Activated T-cell treated with anti-CD3 and anti-CD28 coated beads, Interleukin-2, amount 50 U/mL, for 4 hours (primary cell): ENCODE measurements at regions not wholly inside any gene's neighbourhood (a gene's known extent, or its start where the extent isn't known, plus 50 kb on each side); places are given as distances from the start of the nearest gene placed in this dataset.
A peak's percentile ranks its signal among the peaks of the same experiment; 100 is the strongest.
"Not testable (repeated sequence)": the region's sequence is repeated elsewhere in the genome, so short reads cannot be mapped to it uniquely, and the experiment has no call there.

Experiments
- ATAC-seq, 2 donors: fragments of 200-7000 bp; cut with Tn5 transposase; one replicate each; pipeline ENCODE4 v1.10.0; 2021
- DNase-seq: peaks from one replicate; pipeline ENCODE4 v3.0.0-alpha.2; 2020
- H3K27me3 Mint-ChIP-seq: one replicate; pipeline ENCODE4 v1.8.0; 2021; ENCODE audit warnings: low read depth, mixed read lengths
- H3K36me3 Mint-ChIP-seq: one replicate; pipeline ENCODE4 v1.8.0; 2022; ENCODE audit warnings: mixed read lengths; ENCODE audit not compliant: insufficient read depth
- H3K4me1 Mint-ChIP-seq: one replicate; pipeline ENCODE4 v1.8.0; 2021; ENCODE audit warnings: low read depth, mixed read lengths
- H3K4me3 Mint-ChIP-seq: one replicate; pipeline ENCODE4 v1.8.0; 2021; ENCODE audit warnings: mild to moderate bottlenecking, moderate library complexity, mixed read lengths
- H3K9me3 Mint-ChIP-seq: one replicate; pipeline ENCODE4 v1.8.0; 2021; ENCODE audit warnings: mixed read lengths

DNA sequence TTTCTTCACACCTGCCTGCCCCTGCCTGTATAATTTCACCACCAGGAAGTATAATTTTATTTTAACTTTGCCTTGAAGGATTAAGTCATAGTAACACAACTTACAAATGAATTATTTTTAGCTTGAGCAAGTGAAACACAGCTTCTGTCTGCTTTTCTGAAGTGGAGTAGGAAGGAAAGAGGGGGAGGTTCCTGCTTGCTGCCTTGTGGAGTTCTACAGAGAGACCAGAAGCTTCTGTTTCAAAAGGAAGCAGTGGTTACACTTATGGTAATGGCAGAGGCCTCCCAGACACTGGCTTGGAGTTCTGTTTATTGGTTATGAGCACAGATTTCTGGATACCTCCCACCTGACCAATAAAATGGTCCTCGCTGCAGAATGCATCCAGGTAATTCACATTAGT is 159.6 kb downstream of the TMEM200A start:
- peaks cover 37% of the 10 kb centered on the region for H3K4me1 Mint-ChIP-seq
- ATAC-seq: peak in 1 of 2 donors; percentile 30

DNA sequence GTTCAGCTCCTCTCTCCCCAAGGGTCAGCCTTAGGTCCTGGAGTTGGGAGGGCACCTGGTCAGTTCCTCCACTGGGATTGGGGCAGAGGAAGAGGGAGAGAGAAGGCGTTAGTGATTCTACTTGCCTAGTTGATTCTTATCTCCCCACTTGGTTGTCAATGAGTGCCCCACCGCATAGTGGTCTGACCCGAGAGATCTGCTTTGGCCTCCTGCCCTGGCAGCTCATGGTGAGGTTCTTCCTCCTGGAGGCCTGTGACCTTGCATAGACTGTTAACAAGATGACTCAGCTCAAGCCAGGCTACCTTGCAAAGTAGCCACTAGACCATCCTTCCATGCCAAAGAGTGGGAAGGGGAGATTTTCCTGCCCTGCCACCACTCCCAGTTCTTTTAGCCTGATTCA is 160.6 kb downstream of the TMEM200A start:
- no peak for DNase-seq
- Mint-ChIP-seq H3K9me3 (peaks cover 7% of the 10 kb centered on the region), H3K4me3 (no peak overlapping the region), H3K27me3 (no peaks in the 10 kb centered on the region), H3K4me1 (peaks cover 37% of the 10 kb centered on the region), H3K36me3 (peaks cover 2% of the 10 kb centered on the region)
- no peak for ATAC-seq

More for the DNA sequence above, 159.6 kb downstream of the TMEM200A start:
- Mint-ChIP-seq H3K27me3 (no peaks in the 10 kb centered on the region), H3K36me3 (peaks cover 2% of the 10 kb centered on the region), H3K9me3 (peaks cover 10% of the 10 kb centered on the region), H3K4me3 (no peak overlapping the region)
- no peak for DNase-seq

DNA sequence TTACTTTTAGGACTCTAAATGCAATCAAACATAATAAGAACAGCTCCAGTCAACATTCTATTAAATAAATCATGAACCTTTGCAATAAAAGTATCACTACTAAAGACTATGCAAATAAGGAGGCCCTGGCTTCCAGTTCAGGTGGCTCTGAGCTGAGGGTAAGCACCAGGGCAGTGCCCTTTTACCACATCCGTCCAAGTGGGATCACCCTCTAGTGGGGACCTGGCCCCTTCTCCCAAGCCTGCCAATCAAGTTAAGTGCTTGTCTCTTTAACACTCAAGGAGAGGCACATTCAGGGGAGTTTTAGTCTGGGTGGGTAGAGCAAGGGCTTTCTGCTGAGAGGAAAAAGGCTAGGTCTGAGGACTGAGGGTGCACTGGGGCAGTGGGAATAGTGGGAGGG is 161.4 kb downstream of the TMEM200A start:
- peaks cover 7% of the 10 kb centered on the region for H3K9me3 Mint-ChIP-seq
- peaks cover 37% of the 10 kb centered on the region for H3K4me1 Mint-ChIP-seq
- ATAC-seq: no peak
- H3K36me3 Mint-ChIP-seq: peaks cover 2% of the 10 kb centered on the region
- DNase-seq: no peak
- H3K4me3 Mint-ChIP-seq: no peak overlapping the region
- H3K27me3 Mint-ChIP-seq: no peaks in the 10 kb centered on the region

DNA sequence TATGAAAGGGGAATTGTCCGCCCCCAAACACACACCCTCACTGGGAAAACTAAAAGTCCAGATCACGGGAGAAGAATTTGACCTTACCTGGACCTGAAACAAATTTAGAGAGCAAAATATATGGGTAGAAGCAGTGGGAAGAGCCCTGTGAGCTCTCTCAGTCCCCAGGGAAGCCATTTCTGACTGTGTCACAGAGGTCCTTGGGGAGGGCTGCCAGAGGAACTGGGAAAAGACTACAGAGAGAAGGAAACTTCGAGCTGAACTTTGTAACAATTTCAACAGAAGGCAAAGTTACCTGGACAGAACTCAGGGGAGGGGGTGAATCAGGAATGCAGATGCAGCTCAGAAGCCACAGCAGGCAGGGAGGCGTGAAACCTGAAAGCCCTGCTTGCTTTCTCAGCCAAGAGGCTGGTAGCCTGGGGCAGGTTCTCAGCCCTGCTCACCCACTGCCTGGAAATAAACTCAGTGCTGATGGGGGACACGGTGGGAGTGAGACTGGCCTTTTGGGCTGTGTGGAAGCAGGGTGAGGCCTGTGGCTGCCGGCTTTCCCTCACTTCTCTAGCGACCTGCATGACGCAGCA is 163.8 kb downstream of the TMEM200A start:
- no peak for ATAC-seq
- H3K36me3 Mint-ChIP-seq: peaks cover 2% of the 10 kb centered on the region

DNA sequence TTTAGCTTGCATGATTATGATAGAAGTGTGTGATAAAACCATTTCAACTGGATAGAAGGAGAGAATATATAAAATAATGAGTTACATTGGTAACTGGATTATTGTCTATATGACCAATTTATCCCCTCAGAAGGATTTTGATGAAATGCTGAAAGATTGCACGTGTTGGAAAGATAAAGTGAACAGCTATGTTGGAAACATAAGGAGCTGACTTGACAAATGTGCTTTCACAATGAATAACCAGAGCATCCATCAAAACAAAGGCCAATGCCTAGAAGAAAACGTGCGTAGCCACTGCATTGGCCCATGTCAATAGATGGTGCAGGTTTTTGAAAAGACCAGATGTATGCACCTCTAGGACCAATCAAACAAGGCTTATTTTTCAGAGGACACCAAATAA is 168.8 kb downstream of the TMEM200A start:
- no peak for ATAC-seq
- Mint-ChIP-seq H3K9me3 (peaks cover 24% of the 10 kb centered on the region), H3K36me3 (peaks cover 8% of the 10 kb centered on the region), H3K27me3 (no peaks in the 10 kb centered on the region), H3K4me1 (peaks cover 13% of the 10 kb centered on the region), H3K4me3 (no peak overlapping the region)
- no peak for DNase-seq

More for the DNA sequence above, 163.8 kb downstream of the TMEM200A start:
- Mint-ChIP-seq H3K4me1 (peaks cover 26% of the 10 kb centered on the region), H3K4me3 (no peak overlapping the region), H3K27me3 (no peaks in the 10 kb centered on the region), H3K9me3 (peaks cover 7% of the 10 kb centered on the region)
- no peak for DNase-seq

DNA sequence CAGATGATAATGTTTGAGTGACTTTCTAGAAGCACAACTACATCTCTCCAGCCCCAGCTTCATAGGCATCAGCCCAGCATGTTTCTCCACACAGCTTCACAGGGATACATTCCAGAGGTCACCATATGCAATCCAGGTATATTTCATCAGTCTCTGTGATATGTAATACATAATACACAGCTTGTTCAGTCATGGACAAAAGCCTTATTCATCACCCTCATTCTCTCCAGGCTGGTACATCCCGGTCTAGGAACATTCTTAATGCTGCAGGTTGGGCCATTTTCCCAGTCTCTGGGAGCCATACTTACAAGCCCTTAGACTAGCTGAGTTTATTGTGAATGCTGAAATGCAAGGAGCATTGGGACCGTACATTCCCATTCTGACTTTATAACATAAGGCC is 169.4 kb downstream of the TMEM200A start:
- Mint-ChIP-seq H3K9me3 (peaks cover 29% of the 10 kb centered on the region), H3K36me3 (peaks cover 8% of the 10 kb centered on the region), H3K27me3 (no peaks in the 10 kb centered on the region), H3K4me3 (no peak overlapping the region), H3K4me1 (peaks cover 13% of the 10 kb centered on the region)
- DNase-seq: no peak
- no peak for ATAC-seq

DNA sequence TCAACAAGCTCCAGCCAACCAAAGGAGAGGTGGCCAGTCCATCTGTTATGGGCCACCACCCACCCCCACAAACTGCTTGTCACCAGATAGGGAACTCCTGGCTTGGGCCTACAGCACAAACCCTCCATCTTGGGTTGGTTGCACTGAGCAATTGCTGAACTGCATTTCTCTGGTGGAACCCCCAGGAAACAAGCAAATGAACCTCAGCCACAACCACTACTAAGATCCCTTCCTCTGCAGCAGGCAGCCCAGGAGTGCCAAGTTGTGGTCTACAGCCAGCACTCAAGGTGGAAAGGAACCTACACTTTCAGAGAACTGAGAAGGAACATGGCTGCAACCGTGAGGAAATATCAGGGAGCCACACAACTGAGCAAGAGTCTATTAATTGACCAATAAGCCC is 171.6 kb downstream of the TMEM200A start:
- ATAC-seq (no peak), DNase-seq (no peak)
- H3K9me3 Mint-ChIP-seq: peaks cover 28% of the 10 kb centered on the region
- peaks cover 13% of the 10 kb centered on the region for H3K4me1 Mint-ChIP-seq
- H3K36me3 Mint-ChIP-seq: peaks cover 8% of the 10 kb centered on the region
- H3K4me3 Mint-ChIP-seq: no peak overlapping the region
- no peaks in the 10 kb centered on the region for H3K27me3 Mint-ChIP-seq

DNA sequence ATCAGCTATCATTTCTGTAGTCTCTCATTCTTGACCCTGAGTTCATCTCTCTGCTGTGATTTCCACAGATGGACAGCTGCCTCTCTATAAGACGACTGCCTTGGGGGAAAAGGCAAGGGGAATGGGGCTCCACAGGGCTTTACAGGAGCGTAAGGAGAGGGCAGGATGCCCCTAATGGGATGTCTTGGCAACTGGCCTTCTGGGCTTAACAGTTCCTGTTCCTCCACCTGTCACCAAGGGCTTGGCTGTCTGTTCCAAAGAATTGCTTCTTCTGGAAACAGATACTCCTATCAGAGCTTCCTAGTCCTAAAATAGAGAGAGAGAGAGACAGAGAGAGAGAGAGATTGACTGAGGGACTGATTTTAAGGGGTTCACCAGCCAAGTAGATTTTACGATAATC is 181.9 kb downstream of the TMEM200A start:
- no peak for DNase-seq
- Mint-ChIP-seq H3K27me3 (no peaks in the 10 kb centered on the region), H3K4me1 (peaks cover 3% of the 10 kb centered on the region), H3K4me3 (no peak overlapping the region), H3K9me3 (no peaks in the 10 kb centered on the region), H3K36me3 (no peaks in the 10 kb centered on the region)
- ATAC-seq: no peak

DNA sequence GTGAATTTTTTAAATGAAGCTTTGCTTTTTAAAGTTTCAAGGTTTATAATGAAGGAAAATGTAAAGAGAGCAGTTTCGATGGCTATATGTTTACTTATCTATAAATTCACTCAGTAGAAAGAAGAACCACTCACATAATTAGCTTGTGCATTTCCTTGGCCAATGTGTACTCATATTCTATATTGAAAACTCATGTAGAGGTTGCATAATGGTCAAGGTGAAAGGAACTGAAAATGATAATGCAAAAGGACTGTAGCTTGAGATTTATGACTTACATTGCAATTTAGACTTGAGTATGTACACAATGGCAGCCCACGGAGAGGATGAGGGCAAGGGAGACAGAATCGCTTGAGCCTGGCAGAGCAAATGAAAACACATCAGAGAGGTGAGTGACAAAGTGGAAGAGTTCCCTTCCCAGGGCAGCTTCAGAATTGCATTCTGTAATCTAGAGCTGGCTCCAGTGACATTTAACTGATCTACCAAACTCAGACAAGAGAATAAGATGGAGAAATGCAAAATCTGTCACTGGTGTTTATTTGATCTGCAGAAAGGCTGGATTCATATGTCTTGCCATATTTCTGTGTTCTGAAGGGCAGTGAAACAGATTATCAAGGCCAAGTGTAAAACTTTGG is 191.8 kb downstream of the TMEM200A start:
- H3K4me3 Mint-ChIP-seq: no peak overlapping the region
- H3K27me3 Mint-ChIP-seq: no peaks in the 10 kb centered on the region
- H3K4me1 Mint-ChIP-seq: peaks cover 18% of the 10 kb centered on the region
- ATAC-seq: no peak
- H3K36me3 Mint-ChIP-seq: no peaks in the 10 kb centered on the region
- peaks cover 4% of the 10 kb centered on the region for H3K9me3 Mint-ChIP-seq
- DNase-seq: no peak

DNA sequence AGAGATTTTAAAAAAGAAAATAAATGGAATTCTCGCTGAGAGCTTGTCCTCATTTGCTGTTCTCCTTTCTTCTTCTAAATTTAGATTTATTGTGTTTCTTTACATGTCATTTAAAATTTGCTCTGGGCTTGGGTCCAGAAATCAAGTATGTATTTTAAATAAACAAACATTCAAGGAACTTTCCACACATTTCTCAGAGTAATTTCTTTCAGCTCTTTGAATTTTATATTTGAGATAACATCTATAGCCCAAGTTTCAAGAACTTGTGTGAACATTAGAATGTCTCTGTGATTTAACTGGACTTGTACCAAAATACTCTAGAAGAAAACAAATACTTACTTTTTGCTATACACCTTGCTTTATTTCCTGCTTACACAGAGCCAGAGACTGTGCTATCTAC is 192.3 kb downstream of the TMEM200A start:
- no peaks in the 10 kb centered on the region for H3K27me3 Mint-ChIP-seq
- no peak for DNase-seq
- no peak overlapping the region for H3K4me3 Mint-ChIP-seq
- peaks cover 18% of the 10 kb centered on the region for H3K4me1 Mint-ChIP-seq
- ATAC-seq: no peak
- no peaks in the 10 kb centered on the region for H3K36me3 Mint-ChIP-seq
- H3K9me3 Mint-ChIP-seq: peaks cover 4% of the 10 kb centered on the region

DNA sequence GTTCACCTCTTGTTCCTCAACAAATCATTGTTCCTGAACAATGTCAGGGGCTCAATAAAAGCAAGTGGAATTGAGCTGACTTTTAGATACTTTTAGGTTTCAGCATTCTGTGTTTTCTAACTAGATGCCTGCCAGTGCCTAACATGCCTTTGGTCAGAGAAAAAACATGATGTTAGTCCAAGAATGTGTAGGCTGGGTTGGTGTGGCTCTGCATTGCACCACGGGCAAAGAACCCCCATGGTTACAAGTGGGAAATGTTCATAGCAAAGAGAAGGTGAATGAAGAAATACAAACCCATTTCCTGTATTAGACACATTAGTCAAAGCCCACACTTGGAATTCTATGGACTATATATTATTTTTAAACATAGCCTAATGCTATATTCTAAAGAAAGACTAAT is 193.3 kb downstream of the TMEM200A start:
- no peak for DNase-seq
- H3K4me1 Mint-ChIP-seq: peaks cover 21% of the 10 kb centered on the region
- H3K4me3 Mint-ChIP-seq: no peak overlapping the region
- no peak for ATAC-seq
- H3K9me3 Mint-ChIP-seq: peaks cover 4% of the 10 kb centered on the region
- no peaks in the 10 kb centered on the region for H3K36me3 Mint-ChIP-seq
- H3K27me3 Mint-ChIP-seq: no peaks in the 10 kb centered on the region

DNA sequence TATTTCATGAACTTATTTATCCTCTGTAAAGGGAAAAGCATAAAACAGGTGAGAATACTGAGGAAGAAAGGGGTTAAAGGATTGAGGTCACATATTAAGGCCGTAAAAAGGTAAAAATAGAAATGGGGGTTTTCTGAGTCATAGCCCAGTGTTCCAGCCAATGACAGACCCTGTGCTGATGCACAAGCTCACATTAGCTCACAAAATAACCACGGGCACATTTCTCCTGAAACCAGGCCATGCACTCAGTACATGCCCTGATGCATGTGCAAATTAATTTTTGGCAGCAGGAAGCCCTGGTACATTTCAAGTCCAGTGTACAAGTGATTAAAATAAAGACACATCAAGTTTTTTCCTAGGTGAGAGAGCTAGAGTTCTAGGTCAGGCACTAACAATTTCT is 194.4 kb downstream of the TMEM200A start:
- no peak overlapping the region for H3K4me3 Mint-ChIP-seq
- DNase-seq: no peak
- H3K36me3 Mint-ChIP-seq: no peaks in the 10 kb centered on the region
- H3K9me3 Mint-ChIP-seq: peaks cover 4% of the 10 kb centered on the region
- no peak for ATAC-seq
- no peaks in the 10 kb centered on the region for H3K27me3 Mint-ChIP-seq
- peaks cover 21% of the 10 kb centered on the region for H3K4me1 Mint-ChIP-seq

DNA sequence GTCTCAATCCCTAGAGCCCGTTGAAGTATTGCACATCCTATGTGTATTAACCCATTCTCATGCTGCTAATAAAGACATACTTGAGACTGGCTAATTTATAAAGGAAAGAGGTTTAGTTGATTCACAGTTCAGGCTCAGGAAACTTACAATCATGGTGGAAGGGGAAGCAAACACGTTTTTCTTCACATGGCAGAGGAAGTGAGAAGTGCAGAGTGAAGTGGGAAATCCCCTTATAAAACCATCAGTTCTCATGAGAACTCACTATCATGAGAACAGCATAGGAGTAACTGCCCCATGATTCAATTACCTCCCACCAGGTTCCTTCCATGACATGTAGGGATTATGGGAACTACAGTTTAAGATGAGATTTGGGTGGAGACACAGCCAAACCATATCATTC is 195.3 kb downstream of the TMEM200A start:
- H3K9me3 Mint-ChIP-seq, H3K36me3 Mint-ChIP-seq, DNase-seq, H3K4me3 Mint-ChIP-seq, H3K27me3 Mint-ChIP-seq: not testable (repeated sequence)
- peak; percentile 51 to 66 for ATAC-seq
- H3K4me1 Mint-ChIP-seq: peaks cover 21% of the 10 kb centered on the region

DNA sequence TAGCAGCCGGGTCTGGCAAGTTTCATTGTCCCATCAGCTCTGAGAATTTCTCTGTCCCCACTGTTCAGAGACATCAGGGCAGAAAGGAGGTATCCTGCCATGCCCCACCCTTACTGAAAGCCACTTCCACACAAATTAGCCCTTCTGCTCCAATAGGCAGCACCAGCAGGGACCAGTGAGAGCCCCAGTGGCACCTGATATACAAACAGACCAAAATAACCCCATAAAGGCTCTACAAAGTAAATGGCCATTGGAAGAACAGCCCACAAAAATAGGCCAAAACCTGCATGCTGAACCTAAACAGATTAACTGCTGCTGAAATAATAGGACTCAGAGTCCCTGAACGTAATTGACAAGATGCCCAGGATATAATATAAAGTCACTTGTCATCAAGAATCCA is 199.9 kb downstream of the TMEM200A start:
- Mint-ChIP-seq H3K4me1 (peaks cover 17% of the 10 kb centered on the region), H3K9me3 (peaks cover 4% of the 10 kb centered on the region), H3K27me3 (no peaks in the 10 kb centered on the region), H3K4me3 (no peak overlapping the region), H3K36me3 (no peaks in the 10 kb centered on the region)
- no peak for DNase-seq
- ATAC-seq: no peak

DNA sequence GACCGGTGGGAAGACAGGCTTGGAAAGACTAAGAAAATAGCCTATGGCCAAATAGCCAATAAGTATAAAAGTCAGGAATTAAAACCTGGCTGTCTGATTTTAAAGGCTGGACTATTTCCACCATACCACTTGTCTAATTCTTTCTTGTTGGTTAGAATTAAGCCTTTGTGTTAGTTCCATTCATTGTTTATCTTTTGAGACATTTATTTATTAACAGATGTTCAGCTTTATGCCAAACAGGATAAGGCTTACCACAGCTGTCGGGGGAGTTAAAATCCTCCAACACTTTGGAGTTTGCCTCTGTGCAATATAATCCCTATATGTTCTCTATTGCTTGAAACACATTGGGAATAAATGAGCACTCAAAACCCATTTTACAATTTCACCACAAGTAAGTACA is 208.3 kb downstream of the TMEM200A start:
- ATAC-seq (no peak), DNase-seq (no peak)
- Mint-ChIP-seq H3K27me3 (no peaks in the 10 kb centered on the region), H3K4me1 (peaks cover 53% of the 10 kb centered on the region), H3K9me3 (peaks cover 3% of the 10 kb centered on the region), H3K4me3 (no peak overlapping the region), H3K36me3 (peaks cover 3% of the 10 kb centered on the region)
